Stomach (tissue), 4 donors: ENCODE measurements at regions not wholly inside any gene's neighbourhood (a gene's known extent, or its start where the extent isn't known, plus 50 kb on each side); places are given as distances from the start of the nearest gene placed in this dataset.

Experiments used
- CTCF ChIP-seq, 7 experiments: fragments of 450-650 bp in 4 of 7; fragments of 200-600 bp in 3 of 7; sonication (generic) in 3 of 7; IDR thresholded peaks; one replicate each; pipeline ENCODE4 v1.5.1; 2016 to 2019; ENCODE audit warnings: antibody characterized with exemption in 7 of 7, control low read depth in 2 of 7, mild to moderate bottlenecking in 1 of 7
- POLR2A ChIP-seq, 4 donors: fragments of 450-650 bp; IDR thresholded peaks; one replicate each; pipeline ENCODE4 v1.6.1; 2016; ENCODE audit warnings: antibody characterized with exemption in 4 of 4, control low read depth in 2 of 4, mild to moderate bottlenecking in 1 of 4, moderate library complexity in 1 of 4

GRCh38 chr1:55741516-55741915 is 526.4 kb upstream of the USP24 start:
- TF ChIP-seq POLR2A (IDR thresholded peaks at IDR 0.05) (no peak), CTCF (IDR thresholded peaks at IDR 0.05) (no peak)
